ENCODE measurements at regions not wholly inside any gene's neighbourhood (a gene's known extent, or its start where the extent isn't known, plus 50 kb on each side); places are given as distances from the start of the nearest gene placed in this dataset.

- TF ChIP-seq CTCF (IDR thresholded peaks at IDR 0.05), result no peak
- TF ChIP-seq POLR2AphosphoS5 (IDR thresholded peaks at IDR 0.05), result no peak
- TF ChIP-seq EP300 (IDR thresholded peaks at IDR 0.05), result no peak
- TF ChIP-seq POLR2A (IDR thresholded peaks at IDR 0.05), result no peak
These were observed 706.9 kb upstream of the CTNND2 start for GRCh38 chr5:12611132-12611531.
